ENCODE measurements at regions not wholly inside any gene's neighbourhood (a gene's known extent, or its start where the extent isn't known, plus 50 kb on each side); places are given as distances from the start of the nearest gene placed in this dataset.

DNA sequence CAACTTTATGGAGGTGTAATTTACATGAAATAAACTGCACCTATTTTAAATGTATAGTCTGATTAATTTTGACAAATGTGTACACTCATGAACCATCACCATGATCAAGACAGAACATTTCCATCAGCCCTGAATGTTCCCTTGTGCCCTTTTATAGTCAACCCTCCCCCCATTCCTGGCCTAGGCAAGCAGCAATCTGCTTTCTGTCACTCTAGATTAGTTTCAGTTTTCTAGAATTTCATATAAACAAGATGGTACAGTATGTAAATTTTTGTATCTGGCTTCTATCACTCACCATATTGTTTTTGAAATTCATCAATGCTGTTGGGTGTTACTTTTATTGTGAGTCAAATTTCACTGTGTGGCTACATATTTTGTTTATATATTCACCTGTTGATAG is 234.2 kb upstream of the RPS6KA3 start:
- TF ChIP-seq BHLHE40 (IDR thresholded peaks at IDR 0.05; ENCODE audit: borderline replicate concordance) (no peak), NFRKB (IDR thresholded peaks at IDR 0.05) (no peak), ZNF384 (IDR thresholded peaks at IDR 0.05) (no peak), CTBP1 (IDR thresholded peaks at IDR 0.05; ENCODE audit: borderline replicate concordance) (no peak), ELF4 (IDR thresholded peaks at IDR 0.05) (no peak), SUZ12 (IDR thresholded peaks at IDR 0.05) (no peak), ARNT (IDR thresholded peaks at IDR 0.05) (no peak), SP1 (IDR thresholded peaks at IDR 0.05) (no peak), LEF1 (IDR thresholded peaks at IDR 0.05; ENCODE audit: borderline replicate concordance) (no peak), TARDBP (IDR thresholded peaks at IDR 0.05) (no peak), L3MBTL2 (conservative IDR thresholded peaks at IDR 0.05) (no peak), FOXM1 (IDR thresholded peaks at IDR 0.05; ENCODE audit: borderline replicate concordance) (no peak)
- TF ChIP-seq, protein P1, sequence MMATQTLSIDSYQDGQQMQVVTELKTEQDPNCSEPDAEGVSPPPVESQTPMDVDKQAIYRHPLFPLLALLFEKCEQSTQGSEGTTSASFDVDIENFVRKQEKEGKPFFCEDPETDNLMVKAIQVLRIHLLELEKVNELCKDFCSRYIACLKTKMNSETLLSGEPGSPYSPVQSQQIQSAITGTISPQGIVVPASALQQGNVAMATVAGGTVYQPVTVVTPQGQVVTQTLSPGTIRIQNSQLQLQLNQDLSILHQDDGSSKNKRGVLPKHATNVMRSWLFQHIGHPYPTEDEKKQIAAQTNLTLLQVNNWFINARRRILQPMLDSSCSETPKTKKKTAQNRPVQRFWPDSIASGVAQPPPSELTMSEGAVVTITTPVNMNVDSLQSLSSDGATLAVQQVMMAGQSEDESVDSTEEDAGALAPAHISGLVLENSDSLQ (IDR thresholded peaks at IDR 0.05), result no peak
